Nephron progenitor cell (in vitro differentiated cells): ENCODE measurements at regions not wholly inside any gene's neighbourhood (a gene's known extent, or its start where the extent isn't known, plus 50 kb on each side); places are given as distances from the start of the nearest gene placed in this dataset.

ENCODE experiments used
- DNase-seq: peaks from one replicate; pipeline ENCODE4 v3.0.0; 2021
- H3K27ac Mint-ChIP-seq: 2 replicates; pipeline ENCODE4 v1.8.0; 2021; ENCODE audit warnings: mild to moderate bottlenecking, moderate library complexity, mixed read lengths
- H3K27me3 Mint-ChIP-seq: 2 replicates; pipeline ENCODE4 v1.8.0; 2021; ENCODE audit warnings: mild to moderate bottlenecking, low read depth, mixed read lengths; ENCODE audit not compliant: poor library complexity
- H3K36me3 Mint-ChIP-seq: 2 replicates; pipeline ENCODE4 v1.8.0; 2021; ENCODE audit warnings: low read depth, mixed read lengths
- H3K4me1 Mint-ChIP-seq: 2 replicates; pipeline ENCODE4 v1.8.0; 2021; ENCODE audit warnings: mixed read lengths
- H3K4me3 Mint-ChIP-seq: 2 replicates; pipeline ENCODE4 v1.8.0; 2021; ENCODE audit warnings: mild to moderate bottlenecking, moderate library complexity, mixed read lengths
- H3K9me3 Mint-ChIP-seq: 2 replicates; pipeline ENCODE4 v1.8.0; 2021; ENCODE audit warnings: mild to moderate bottlenecking, moderate library complexity, mixed read lengths
- TF ChIP-seq, protein P1 (sequence below): fragments of 200-600 bp; sonication (generic); IDR thresholded peaks from 2 replicates; pipeline ENCODE4 v1.5.0; 2021; ENCODE audit warnings: antibody characterized with exemption

DNA sequence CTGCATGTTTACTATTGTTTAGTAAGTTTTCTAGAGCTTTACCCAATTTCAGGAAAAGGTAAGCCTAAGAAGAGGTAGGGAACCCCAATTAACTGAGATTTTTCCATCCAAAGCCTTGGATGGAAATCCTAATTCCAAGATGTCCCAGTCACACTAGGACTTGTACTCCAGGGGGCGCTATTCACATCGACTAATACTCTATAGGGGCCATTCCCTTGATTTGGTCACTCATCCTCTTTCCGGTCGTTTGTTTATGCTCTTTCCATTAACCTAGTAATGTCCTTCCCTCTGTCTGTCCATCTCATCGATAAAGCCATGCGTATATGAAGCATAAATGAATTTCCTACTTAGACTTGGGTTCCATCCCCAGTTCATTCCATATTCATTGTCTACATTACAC is 80.8 kb upstream of the FUCA2 start:
- H3K4me3 Mint-ChIP-seq: no peak overlapping the region
- H3K9me3 Mint-ChIP-seq: no peaks in the 10 kb centered on the region
- no peak for DNase-seq
- H3K27ac Mint-ChIP-seq: no peak overlapping the region
- H3K27me3 Mint-ChIP-seq: no peaks in the 10 kb centered on the region
- H3K4me1 Mint-ChIP-seq: peaks cover 20% of the 10 kb centered on the region
- H3K36me3 Mint-ChIP-seq: no peaks in the 10 kb centered on the region
- TF ChIP-seq, protein P1, sequence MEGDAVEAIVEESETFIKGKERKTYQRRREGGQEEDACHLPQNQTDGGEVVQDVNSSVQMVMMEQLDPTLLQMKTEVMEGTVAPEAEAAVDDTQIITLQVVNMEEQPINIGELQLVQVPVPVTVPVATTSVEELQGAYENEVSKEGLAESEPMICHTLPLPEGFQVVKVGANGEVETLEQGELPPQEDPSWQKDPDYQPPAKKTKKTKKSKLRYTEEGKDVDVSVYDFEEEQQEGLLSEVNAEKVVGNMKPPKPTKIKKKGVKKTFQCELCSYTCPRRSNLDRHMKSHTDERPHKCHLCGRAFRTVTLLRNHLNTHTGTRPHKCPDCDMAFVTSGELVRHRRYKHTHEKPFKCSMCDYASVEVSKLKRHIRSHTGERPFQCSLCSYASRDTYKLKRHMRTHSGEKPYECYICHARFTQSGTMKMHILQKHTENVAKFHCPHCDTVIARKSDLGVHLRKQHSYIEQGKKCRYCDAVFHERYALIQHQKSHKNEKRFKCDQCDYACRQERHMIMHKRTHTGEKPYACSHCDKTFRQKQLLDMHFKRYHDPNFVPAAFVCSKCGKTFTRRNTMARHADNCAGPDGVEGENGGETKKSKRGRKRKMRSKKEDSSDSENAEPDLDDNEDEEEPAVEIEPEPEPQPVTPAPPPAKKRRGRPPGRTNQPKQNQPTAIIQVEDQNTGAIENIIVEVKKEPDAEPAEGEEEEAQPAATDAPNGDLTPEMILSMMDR: peak; percentile 26

DNA sequence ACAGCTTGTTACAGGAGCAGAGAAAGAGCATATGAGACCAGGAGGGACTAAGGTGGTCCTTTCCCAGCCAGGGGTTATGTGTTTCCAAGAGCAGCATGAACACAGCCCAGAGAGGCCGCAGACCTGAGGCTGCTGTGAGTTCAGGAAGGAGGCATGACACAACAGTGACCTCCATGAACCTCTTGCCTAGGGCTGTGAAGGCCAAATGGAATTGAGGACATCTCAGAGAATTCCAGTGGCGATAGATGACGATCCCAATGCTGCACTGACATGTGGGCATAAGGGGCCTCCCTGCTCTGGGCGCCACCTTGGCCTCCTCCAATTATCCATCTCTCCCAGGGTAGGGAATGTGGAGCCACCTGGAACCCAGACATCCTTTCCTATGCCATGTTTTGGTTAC is 79.9 kb upstream of the FUCA2 start:
- Mint-ChIP-seq H3K36me3 (no peaks in the 10 kb centered on the region), H3K4me3 (no peak overlapping the region), H3K27ac (no peak overlapping the region), H3K27me3 (no peaks in the 10 kb centered on the region), H3K9me3 (no peaks in the 10 kb centered on the region), H3K4me1 (peaks cover 20% of the 10 kb centered on the region)
- DNase-seq: no peak
- TF ChIP-seq, protein P1: no peak

DNA sequence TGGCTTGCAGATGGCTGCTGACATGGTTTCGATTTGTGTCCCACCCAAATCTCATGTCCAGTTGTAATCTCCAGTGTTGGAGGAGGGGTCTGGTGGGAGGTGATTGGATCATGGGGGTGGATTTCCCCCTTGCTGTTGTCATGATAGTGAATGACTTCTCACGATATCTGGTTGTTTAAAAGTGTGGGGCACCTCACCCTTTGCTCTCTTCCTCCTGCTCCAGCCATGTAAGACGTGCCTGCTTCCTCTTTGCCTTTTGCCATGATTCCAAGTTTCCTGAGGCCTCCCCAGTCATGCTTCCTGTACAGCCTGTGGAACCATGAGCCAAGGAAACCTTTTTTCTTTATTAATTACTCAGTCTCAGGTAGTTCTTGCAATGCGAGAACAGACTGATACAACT is 77.6 kb upstream of the FUCA2 start:
- Mint-ChIP-seq H3K27me3 (no peaks in the 10 kb centered on the region), H3K4me3 (no peak overlapping the region), H3K4me1 (peaks cover 10% of the 10 kb centered on the region), H3K36me3 (no peaks in the 10 kb centered on the region), H3K27ac (no peak overlapping the region), H3K9me3 (no peaks in the 10 kb centered on the region)
- no peak for DNase-seq
- TF ChIP-seq, protein P1: no peak

DNA sequence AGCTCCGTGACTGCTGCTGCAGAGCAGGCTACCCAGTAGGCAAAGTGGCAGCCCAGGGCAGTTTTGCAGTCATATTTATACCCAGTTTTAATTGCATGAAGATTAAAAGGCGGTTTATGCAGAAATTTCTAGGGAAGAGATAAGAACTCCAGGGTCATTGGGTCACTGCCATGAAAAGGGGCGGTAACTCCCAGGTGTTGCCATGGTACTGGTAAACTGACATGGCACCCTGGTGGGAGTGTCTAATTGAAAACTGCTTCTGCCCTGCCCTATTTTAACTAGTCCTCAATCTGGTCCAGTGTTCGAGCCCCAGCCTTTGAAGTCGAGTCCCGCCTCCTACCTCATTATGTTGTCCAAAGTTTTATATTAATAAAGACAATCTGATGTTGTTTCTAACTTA is 75.0 kb upstream of the FUCA2 start:
- TF ChIP-seq, protein P1: no peak
- Mint-ChIP-seq H3K9me3 (no peaks in the 10 kb centered on the region), H3K27me3 (no peaks in the 10 kb centered on the region), H3K4me1 (no peaks in the 10 kb centered on the region), H3K27ac (no peak overlapping the region), H3K36me3 (no peaks in the 10 kb centered on the region), H3K4me3 (no peak overlapping the region)
- DNase-seq: no peak

DNA sequence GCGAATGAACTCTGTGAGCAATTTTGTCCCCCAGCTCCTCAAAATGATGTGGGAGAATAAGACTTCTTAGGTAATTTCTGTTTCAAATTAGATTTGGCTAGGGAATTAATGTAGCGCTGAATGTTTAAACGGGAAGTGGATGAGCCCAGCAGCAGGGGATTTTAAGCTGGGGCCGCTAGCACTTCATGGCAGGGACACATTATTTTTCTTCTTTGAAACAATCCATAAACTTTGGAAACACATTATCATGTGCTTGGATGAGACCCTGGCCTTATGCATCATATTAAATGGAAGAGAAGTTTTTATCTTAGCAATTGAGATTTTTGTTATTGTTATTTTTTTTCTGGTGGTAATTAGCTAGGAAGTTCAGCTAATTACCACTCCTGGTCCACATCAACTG is 74.2 kb upstream of the FUCA2 start:
- Mint-ChIP-seq H3K27me3 (no peaks in the 10 kb centered on the region), H3K27ac (no peak overlapping the region), H3K4me3 (no peak overlapping the region), H3K36me3 (no peaks in the 10 kb centered on the region), H3K9me3 (no peaks in the 10 kb centered on the region), H3K4me1 (no peaks in the 10 kb centered on the region)
- TF ChIP-seq, protein P1: no peak
- DNase-seq: no peak

DNA sequence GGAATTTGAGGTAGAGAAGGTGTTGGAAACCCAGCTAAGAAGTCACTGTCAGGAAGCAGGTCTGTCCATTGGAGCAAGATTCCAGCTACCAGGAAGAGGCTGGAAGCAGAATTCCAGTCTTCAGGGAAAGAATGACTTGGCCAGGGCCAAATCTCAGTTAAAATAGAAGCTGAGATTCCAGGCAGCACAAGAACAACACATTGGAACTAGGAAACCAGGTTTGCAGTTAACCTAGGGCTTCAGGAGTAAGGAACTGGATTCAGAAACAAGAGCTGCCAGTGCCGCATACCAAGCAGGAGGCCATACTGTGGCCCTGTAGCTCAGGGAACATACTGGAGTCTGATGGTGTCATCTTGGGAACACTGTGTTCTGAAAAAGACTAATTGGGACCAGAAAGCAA is 73.7 kb upstream of the FUCA2 start:
- Mint-ChIP-seq H3K27me3 (no peaks in the 10 kb centered on the region), H3K9me3 (no peaks in the 10 kb centered on the region), H3K4me3 (no peak overlapping the region), H3K4me1 (no peaks in the 10 kb centered on the region), H3K36me3 (no peaks in the 10 kb centered on the region), H3K27ac (no peak overlapping the region)
- TF ChIP-seq, protein P1: no peak
- DNase-seq: no peak
